ENCODE measurements at regions not wholly inside any gene's neighbourhood (a gene's known extent, or its start where the extent isn't known, plus 50 kb on each side); places are given as distances from the start of the nearest gene placed in this dataset.

GRCh38 chr1:218217040-218217439 lies 68.1 kb upstream of the RRP15 start:
- Histone ChIP-seq H3K4me1 (no peaks in the 10 kb centered on the region), H3K9me3 (no peaks in the 10 kb centered on the region), H3K36me3 (no peaks in the 10 kb centered on the region), H3K27me3 (peaks cover 0 to 11% (median 2%) of the 10 kb centered on the region in 4 donors), H3K27ac (replicated peaks in 1 of 4) (no peak overlapping the region), H3K4me3 (no peak overlapping the region)
- DNase-seq (ENCODE audit: extremely low spot score), result no peak
- intact Hi-C loops (cut with DNase I), result no loop called here
- 52% methylated on average over 4 of the region's 4 CpGs for WGBS
- TF ChIP-seq POLR2AphosphoS5 (IDR thresholded peaks at IDR 0.05), result no peak
- no peak for TF ChIP-seq POLR2A (IDR thresholded peaks at IDR 0.05; ENCODE audit: low read depth)
- TF ChIP-seq EP300 (IDR thresholded peaks at IDR 0.05), result no peak
- no peak for TF ChIP-seq CTCF (IDR thresholded peaks at IDR 0.05)

GRCh38 chr1:218219460-218219859 lies 65.6 kb upstream of the RRP15 start:
- Histone ChIP-seq H3K9me3 (no peaks in the 10 kb centered on the region), H3K27me3 (peaks cover 0 to 11% (median under 1%) of the 10 kb centered on the region in 4 donors), H3K36me3 (no peaks in the 10 kb centered on the region), H3K4me1 (no peaks in the 10 kb centered on the region), H3K4me3 (no peak overlapping the region), H3K27ac (replicated peaks in 1 of 4) (no peak overlapping the region)
- DNase-seq (ENCODE audit: extremely low spot score), result no peak
- 70% methylated on average over 2 of the region's 2 CpGs for WGBS
- intact Hi-C loops (cut with DNase I), result no loop called here
- no peak for TF ChIP-seq POLR2A (IDR thresholded peaks at IDR 0.05; ENCODE audit: low read depth)
- no peak for TF ChIP-seq POLR2AphosphoS5 (IDR thresholded peaks at IDR 0.05)
- TF ChIP-seq CTCF (IDR thresholded peaks at IDR 0.05), result no peak
- TF ChIP-seq EP300 (IDR thresholded peaks at IDR 0.05), result no peak

- intact Hi-C loops (cut with DNase I), result no loop called here
- TF ChIP-seq POLR2AphosphoS5 (IDR thresholded peaks at IDR 0.05), result no peak
- TF ChIP-seq CTCF (IDR thresholded peaks at IDR 0.05), result no peak
- TF ChIP-seq POLR2A (IDR thresholded peaks at IDR 0.05; ENCODE audit: low read depth), result no peak
- no peak for TF ChIP-seq EP300 (IDR thresholded peaks at IDR 0.05)
- Histone ChIP-seq H3K27me3 (peaks cover 0 to 5% (median 0%) of the 10 kb centered on the region in 4 donors), H3K4me1 (no peaks in the 10 kb centered on the region), H3K9me3 (no peaks in the 10 kb centered on the region), H3K27ac (replicated peaks in 1 of 4) (no peak overlapping the region), H3K4me3 (no peak overlapping the region), H3K36me3 (no peaks in the 10 kb centered on the region)
- WGBS, result 70% methylated on average over 1 of the region's 1 CpG
- DNase-seq (ENCODE audit: extremely low spot score), result no peak
These were observed 61.0 kb upstream of the RRP15 start for GRCh38 chr1:218224101-218224500.

- Histone ChIP-seq H3K9me3 (no peaks in the 10 kb centered on the region), H3K4me1 (no peaks in the 10 kb centered on the region), H3K4me3 (no peak overlapping the region), H3K36me3 (no peaks in the 10 kb centered on the region), H3K27me3 (peaks cover 0 to 5% (median 0%) of the 10 kb centered on the region in 4 donors), H3K27ac (replicated peaks in 1 of 4) (no peak overlapping the region)
- intact Hi-C loops (cut with DNase I), result no loop called here
- DNase-seq (ENCODE audit: extremely low spot score), result no peak
- WGBS, result 78% methylated on average over 5 of the region's 5 CpGs
- no peak for TF ChIP-seq POLR2AphosphoS5 (IDR thresholded peaks at IDR 0.05)
- TF ChIP-seq CTCF (IDR thresholded peaks at IDR 0.05), result no peak
- no peak for TF ChIP-seq EP300 (IDR thresholded peaks at IDR 0.05)
- no peak for TF ChIP-seq POLR2A (IDR thresholded peaks at IDR 0.05; ENCODE audit: low read depth)
These were observed 59.1 kb upstream of the RRP15 start for GRCh38 chr1:218226005-218226404.

Small RNA genes in the stretch of these regions (small RNA-seq; reads per million reads assigned to genes)
- 0 reads per million in 3 donors for gene RNU1-141P

All from esophagus muscularis mucosa (tissue), 4 donors.